Peyer's patch (tissue), 4 donors: ENCODE measurements at regions not wholly inside any gene's neighbourhood (a gene's known extent, or its start where the extent isn't known, plus 50 kb on each side); places are given as distances from the start of the nearest gene placed in this dataset.

Experiments
- CTCF ChIP-seq, 6 experiments: fragments of 450-650 bp in 4 of 6; fragments of 200-600 bp in 2 of 6; sonication (generic) in 1 of 6; IDR thresholded peaks; one replicate each; pipeline ENCODE4 v1.5.1; 2017 to 2019; ENCODE audit warnings: antibody characterized with exemption in 6 of 6, mild to moderate bottlenecking in 3 of 6, moderate library complexity in 1 of 6
- POLR2A ChIP-seq, 2 donors: fragments of 450-650 bp; IDR thresholded peaks; one replicate each; pipeline ENCODE4 v1.5.1; 2017; ENCODE audit warnings: antibody characterized with exemption in 2 of 2, mild to moderate bottlenecking in 2 of 2, moderate library complexity in 2 of 2

DNA sequence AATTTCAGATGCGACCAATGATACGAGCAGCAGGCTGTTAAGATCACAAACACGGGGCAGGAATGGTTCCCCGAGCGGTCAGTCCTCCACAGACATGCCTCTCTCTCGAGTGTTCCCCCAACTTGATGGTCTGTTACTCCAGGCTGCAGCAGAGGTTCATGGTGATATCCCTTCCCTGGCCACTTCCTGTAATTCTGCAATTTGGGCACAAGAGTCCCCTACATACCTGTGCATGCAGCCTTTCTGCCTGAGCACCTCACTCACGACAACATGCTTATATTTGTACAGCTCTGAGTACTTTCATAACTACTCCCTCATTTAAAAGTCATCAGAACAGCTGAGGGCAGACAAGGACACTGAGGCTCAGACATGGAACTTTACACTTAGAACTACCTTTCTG, 408.1 kb upstream of the NR2F2 start:
- TF ChIP-seq CTCF (IDR thresholded peaks at IDR 0.05) (no peak), POLR2A (IDR thresholded peaks at IDR 0.05) (no peak)
